Hepatocyte (in vitro differentiated cells): ENCODE measurements at regions not wholly inside any gene's neighbourhood (a gene's known extent, or its start where the extent isn't known, plus 50 kb on each side); places are given as distances from the start of the nearest gene placed in this dataset.

Experiments used
- CTCF ChIP-seq: fragments of 200-600 bp; sonication (generic); IDR thresholded peaks from 2 replicates; pipeline ENCODE4 v1.5.1; 2016; ENCODE audit warnings: antibody characterized with exemption, mild to moderate bottlenecking; ENCODE audit not compliant: poor library complexity
- EZH2 ChIP-seq: fragments of 200-600 bp; sonication (generic); IDR thresholded peaks from 2 replicates; pipeline ENCODE4 v1.6.1; 2016; ENCODE audit warnings: antibody characterized with exemption, mild to moderate bottlenecking, borderline replicate concordance
- EZH2phosphoT487 ChIP-seq: fragments of 200-600 bp; sonication (generic); IDR thresholded peaks from one replicate; pipeline ENCODE4 v1.6.1; 2018; ENCODE audit warnings: antibody characterized with exemption, mild to moderate bottlenecking, low read depth, moderate library complexity; ENCODE audit not compliant: unreplicated experiment, severe bottlenecking

GRCh38 chr20:58091810-58092209 is 136.6 kb downstream of the ANKRD60 start:
- TF ChIP-seq CTCF, result no peak
- no peak for TF ChIP-seq EZH2
- no peak for TF ChIP-seq EZH2phosphoT487
